ENCODE measurements at regions not wholly inside any gene's neighbourhood (a gene's known extent, or its start where the extent isn't known, plus 50 kb on each side); places are given as distances from the start of the nearest gene placed in this dataset.

DNA sequence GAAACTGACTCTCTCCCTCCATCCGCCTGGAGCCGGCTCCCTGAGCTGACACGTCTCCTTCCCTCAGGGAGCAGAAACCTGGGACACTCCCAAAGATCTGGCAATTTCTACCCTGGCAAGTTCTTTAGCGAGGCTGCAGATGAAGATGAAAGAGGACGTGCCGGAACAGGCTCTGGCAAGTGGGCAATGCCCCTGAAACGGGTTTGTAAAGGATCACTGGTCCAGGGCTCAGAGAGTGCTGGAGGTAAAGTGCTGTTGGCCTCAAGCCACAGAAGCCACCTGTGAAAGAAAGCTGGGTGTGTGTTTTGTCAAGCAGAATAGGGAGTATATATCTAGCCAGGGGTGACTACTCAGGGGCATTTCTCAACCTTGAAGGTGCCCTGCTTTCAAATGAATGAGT is 131.4 kb upstream of the ATP6AP2 start:
- Mint-ChIP-seq H3K9me3 (no peaks in the 10 kb centered on the region), H3K4me3 (no peak overlapping the region), H3K27me3 (no peaks in the 10 kb centered on the region), H3K4me1 (ENCODE audit: low read depth) (no peaks in the 10 kb centered on the region), H3K27ac (no peak overlapping the region), H3K36me3 (ENCODE audit: low read depth) (no peaks in the 10 kb centered on the region)

DNA sequence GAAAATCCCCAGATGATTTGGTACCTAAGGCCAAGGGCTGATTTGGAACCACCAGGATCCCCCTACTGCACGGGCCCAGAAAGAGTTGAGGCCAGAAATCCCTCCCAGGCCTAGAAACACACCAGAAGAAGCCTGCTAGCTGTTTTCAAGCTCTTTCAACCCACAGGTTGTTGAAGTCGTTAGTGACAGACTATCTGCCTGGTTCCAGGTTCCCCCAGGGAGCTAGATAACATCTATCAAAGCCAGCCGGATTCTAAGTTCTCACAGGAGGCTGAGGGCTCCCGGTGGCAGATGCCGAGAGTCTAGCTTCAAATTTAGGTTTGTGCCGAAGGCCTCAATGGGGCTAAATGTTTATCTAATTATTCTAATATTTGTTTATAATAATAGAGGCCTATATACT is 132.0 kb upstream of the ATP6AP2 start:
- no peak overlapping the region for H3K4me3 Mint-ChIP-seq

DNA sequence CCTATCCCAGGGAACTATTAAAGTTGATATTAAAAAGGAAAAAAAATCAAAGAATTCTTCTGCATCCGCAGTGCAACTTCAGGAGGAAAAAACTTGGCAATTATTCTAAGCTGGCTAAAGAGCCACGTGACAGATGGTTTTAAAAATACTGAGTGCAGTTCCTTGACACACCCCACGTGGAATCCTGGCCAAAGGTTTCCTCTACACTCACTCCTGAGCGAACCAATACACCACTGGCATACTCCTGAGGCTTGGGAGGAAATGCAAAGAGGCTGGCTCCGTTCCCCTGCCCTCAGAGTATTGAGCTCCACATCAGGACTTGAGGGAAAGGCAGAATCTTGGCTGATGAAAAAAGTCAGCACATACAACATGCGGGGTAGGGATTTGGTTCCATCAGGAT is 133.8 kb upstream of the ATP6AP2 start:
- no peaks in the 10 kb centered on the region for H3K9me3 Mint-ChIP-seq
- H3K4me3 Mint-ChIP-seq = no peak overlapping the region
- no peaks in the 10 kb centered on the region for H3K27me3 Mint-ChIP-seq
- no peak overlapping the region for H3K27ac Mint-ChIP-seq
- no peaks in the 10 kb centered on the region for H3K4me1 Mint-ChIP-seq (ENCODE audit: low read depth)
- no peaks in the 10 kb centered on the region for H3K36me3 Mint-ChIP-seq (ENCODE audit: low read depth)

More for the DNA sequence above, 132.0 kb upstream of the ATP6AP2 start:
- Mint-ChIP-seq H3K4me1 (ENCODE audit: low read depth) (no peaks in the 10 kb centered on the region), H3K27me3 (no peaks in the 10 kb centered on the region), H3K27ac (no peak overlapping the region), H3K9me3 (no peaks in the 10 kb centered on the region), H3K36me3 (ENCODE audit: low read depth) (no peaks in the 10 kb centered on the region)

DNA sequence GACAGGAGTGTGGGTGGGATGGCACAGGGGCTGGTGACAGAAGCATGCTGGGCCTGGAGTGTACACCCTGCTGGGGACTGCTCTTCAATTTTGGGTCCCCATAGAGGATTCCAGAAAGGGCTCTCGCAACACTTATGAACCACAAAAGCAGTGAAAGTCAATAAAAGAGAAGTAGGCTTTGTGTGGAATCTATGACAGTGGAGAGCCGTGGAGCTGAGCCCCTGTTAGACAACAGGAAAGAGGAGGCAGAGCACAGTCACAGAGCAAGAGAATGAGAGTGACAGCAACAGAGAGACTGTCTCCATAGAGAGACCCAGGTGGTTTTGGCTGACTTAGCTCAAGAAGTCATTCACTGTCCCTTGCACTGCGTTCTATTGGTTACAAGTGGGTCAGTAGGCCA is 135.1 kb upstream of the ATP6AP2 start:
- Mint-ChIP-seq H3K27me3 (no peaks in the 10 kb centered on the region), H3K9me3 (no peaks in the 10 kb centered on the region), H3K4me1 (ENCODE audit: low read depth) (peaks cover 2% of the 10 kb centered on the region), H3K27ac (no peak overlapping the region), H3K36me3 (ENCODE audit: low read depth) (no peaks in the 10 kb centered on the region), H3K4me3 (no peak overlapping the region)

DNA sequence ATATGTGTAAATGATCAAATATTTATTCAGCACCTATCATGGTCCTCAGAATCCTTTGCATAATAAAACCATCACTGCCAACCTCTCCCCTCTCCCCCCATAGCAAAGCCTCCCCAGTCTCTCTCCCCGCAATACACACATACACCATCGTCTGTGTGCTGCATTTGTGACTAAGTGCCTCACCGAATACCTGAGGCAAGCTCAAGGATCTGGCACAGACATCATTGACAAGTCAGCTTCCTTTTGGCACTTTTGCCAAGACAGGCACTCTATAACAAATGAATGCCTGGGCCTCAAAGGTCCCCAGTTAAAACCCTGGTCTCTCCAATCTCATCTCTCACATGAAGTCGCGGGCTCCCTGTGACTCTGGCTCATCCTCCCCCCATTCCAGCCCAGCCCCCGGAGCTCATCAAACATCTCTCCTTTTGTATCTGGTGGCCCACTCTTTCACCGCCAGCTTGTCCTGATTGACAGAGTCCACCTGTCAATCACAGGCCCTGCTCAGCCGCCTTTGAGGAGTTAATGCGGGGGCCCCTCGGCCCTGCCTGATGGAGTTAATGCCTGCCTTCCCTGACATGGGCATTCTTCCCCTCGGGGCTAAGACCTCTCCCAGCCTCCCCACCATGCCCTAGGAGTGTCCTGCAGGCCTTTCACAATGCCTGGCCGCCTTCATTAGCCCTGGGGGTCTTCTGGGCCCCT is 135.8 kb upstream of the ATP6AP2 start:
- Mint-ChIP-seq H3K9me3 (no peaks in the 10 kb centered on the region), H3K27ac (no peak overlapping the region), H3K4me1 (ENCODE audit: low read depth) (peaks cover 5% of the 10 kb centered on the region), H3K4me3 (no peak overlapping the region), H3K27me3 (no peaks in the 10 kb centered on the region), H3K36me3 (ENCODE audit: low read depth) (no peaks in the 10 kb centered on the region)

DNA sequence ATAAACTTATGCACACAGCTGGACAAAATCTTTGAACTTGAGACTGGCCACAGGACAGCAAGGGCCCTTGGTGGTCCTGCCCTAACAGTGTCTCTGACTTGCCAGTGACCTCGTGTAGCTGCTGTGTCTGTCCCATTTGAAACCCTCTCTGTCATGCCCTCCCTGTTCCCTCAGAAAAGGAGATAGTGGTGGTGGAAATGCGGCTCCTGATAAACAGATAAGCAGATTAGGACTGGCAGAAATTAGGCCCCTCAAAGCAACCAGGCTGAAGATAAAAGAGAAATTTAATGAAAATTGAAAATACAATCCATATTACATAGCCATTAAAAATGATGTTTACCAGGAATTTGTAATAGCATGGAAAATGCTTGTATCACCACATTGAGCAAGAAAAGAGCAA is 136.6 kb upstream of the ATP6AP2 start:
- H3K4me3 Mint-ChIP-seq = no peak overlapping the region
- no peak overlapping the region for H3K27ac Mint-ChIP-seq
- no peaks in the 10 kb centered on the region for H3K27me3 Mint-ChIP-seq
- no peaks in the 10 kb centered on the region for H3K9me3 Mint-ChIP-seq
- H3K4me1 Mint-ChIP-seq (ENCODE audit: low read depth) = peaks cover 12% of the 10 kb centered on the region
- H3K36me3 Mint-ChIP-seq (ENCODE audit: low read depth) = no peaks in the 10 kb centered on the region

DNA sequence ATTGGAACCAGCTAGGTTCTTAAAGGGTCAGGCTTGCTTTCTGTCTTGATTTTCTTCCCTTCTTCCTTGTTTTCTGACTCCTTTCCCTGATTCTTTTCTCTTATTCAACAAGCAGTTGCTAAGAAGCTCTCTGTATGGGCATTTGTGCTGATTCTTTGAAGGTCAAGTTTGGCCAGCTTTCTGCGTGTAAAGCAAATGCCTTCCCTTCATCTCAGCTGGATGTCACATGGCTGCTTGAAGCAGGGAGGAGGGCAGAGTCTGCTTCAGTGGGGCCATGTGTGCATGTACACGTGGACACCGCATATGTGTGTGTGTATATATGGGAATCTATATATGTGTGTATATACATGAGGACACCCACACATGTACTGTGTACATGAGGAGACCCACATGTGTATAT is 139.9 kb upstream of the ATP6AP2 start:
- no peaks in the 10 kb centered on the region for H3K27me3 Mint-ChIP-seq
- no peak overlapping the region for H3K4me3 Mint-ChIP-seq
- H3K9me3 Mint-ChIP-seq = no peaks in the 10 kb centered on the region
- peak overlapping the region; percentile 41 for H3K27ac Mint-ChIP-seq
- H3K36me3 Mint-ChIP-seq (ENCODE audit: low read depth) = no peaks in the 10 kb centered on the region
- peaks cover 15% of the 10 kb centered on the region for H3K4me1 Mint-ChIP-seq (ENCODE audit: low read depth)

DNA sequence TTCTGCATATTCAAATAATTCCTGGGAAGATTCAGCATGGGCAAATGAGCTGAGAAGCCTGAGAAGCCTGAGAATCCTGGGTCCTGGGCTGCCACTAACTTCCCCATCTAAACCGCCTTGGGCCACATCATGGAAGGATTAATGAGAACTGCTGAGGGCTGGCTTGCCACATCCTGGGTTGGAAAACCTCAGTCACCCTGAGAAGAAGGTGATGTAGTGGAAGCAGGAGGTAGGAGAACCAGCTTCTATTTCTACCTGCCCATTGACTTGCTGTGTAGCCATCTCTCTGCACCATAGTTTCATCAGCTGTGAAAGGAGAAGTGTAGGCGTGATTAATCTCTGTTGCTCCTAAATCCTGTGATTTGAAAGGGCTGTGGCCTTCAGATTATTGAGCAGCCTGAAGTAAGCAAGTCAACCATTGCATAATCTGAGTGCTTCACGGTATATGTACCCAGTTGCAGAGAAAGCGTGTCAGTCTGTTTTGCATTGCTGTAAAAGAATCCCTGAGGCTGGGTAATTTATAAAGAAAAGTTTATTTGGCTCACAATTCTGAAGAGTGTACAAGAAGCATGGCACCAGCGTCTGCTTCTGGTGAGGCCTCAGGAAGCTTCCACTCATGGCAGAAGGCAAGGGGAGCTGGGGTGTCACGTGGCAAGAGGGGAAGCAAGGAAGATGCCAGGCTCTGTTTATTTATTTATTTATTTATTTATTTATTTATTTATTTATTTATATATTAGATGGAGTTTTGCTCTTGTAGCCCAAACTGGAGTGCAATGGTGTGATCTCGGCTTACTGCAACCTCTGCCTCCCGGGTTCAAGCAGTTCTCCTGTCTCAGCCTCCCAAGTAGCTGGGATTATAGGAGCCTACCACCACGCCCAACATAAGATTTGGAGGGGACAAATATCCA is 140.9 kb upstream of the ATP6AP2 start:
- Mint-ChIP-seq H3K9me3 (no peaks in the 10 kb centered on the region), H3K4me1 (ENCODE audit: low read depth) (peaks cover 15% of the 10 kb centered on the region), H3K27me3 (no peaks in the 10 kb centered on the region), H3K36me3 (ENCODE audit: low read depth) (no peaks in the 10 kb centered on the region), H3K4me3 (no peak overlapping the region), H3K27ac (no peak overlapping the region)

DNA sequence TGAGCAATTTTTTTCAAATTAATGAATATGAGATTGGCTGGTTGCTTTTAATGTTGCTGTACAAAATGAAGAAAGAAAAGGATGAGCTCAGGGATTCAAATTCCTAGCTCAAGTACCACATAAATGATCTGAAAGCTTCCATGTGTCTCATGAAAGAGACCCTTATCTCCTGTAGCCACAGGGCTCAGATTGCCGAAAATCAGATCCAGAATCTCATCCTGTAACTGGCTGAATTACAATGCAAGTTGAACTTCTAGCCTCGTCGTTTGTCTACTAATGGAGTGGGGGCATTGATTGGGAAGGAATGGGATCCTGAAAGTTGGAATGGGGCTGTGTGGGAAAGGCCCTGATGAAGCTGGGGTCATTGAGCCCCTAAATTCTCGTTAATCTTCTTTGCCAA is 143.4 kb upstream of the ATP6AP2 start:
- Mint-ChIP-seq H3K9me3 (no peaks in the 10 kb centered on the region), H3K36me3 (ENCODE audit: low read depth) (no peaks in the 10 kb centered on the region), H3K27ac (no peak overlapping the region), H3K27me3 (no peaks in the 10 kb centered on the region), H3K4me1 (ENCODE audit: low read depth) (peaks cover 15% of the 10 kb centered on the region), H3K4me3 (no peak overlapping the region)

DNA sequence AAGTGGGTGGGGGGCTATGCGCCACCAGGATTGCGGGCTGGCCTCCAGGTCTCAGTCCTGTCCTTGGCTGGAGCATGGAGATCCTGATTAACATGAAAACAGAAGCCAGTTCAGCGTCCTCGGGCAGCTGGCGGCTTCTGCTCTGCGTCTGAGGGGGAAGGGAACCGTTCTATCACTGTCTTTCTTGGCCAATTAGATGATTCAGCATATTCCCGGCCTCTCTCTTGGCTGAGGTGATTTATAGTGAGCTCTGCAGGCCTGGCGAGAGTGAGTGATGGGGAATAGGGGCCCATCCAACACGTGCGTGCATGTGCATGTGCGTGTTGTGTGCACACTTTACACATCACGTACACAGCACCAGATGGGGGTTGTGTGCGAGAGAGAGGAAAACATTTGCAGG is 145.8 kb upstream of the ATP6AP2 start:
- H3K36me3 Mint-ChIP-seq (ENCODE audit: low read depth) = no peaks in the 10 kb centered on the region
- H3K4me3 Mint-ChIP-seq = no peak overlapping the region
- no peaks in the 10 kb centered on the region for H3K9me3 Mint-ChIP-seq
- H3K4me1 Mint-ChIP-seq (ENCODE audit: low read depth) = peaks cover 10% of the 10 kb centered on the region
- no peaks in the 10 kb centered on the region for H3K27me3 Mint-ChIP-seq
- no peak overlapping the region for H3K27ac Mint-ChIP-seq

DNA sequence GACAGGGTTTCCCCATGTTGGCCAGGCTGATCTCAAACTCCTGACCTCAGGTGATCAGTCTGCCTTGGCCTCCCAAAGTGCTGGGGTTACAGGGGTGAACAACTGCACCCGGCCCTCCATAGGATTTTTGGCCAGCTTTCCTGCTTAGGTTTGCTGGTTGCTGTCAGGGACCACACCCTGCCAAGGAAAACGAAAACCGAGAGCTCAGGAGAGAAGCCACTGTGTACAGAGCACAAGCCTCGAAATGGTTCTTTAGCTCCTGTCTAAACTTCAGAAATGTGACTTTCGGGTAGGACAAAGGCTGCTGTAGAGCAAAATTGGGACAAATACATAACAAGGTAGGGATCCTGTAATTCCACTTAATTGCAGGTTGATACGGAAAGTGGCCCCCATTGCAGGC is 146.3 kb upstream of the ATP6AP2 start:
- Mint-ChIP-seq H3K4me1 (ENCODE audit: low read depth) (peaks cover 5% of the 10 kb centered on the region), H3K9me3 (no peaks in the 10 kb centered on the region), H3K27me3 (no peaks in the 10 kb centered on the region), H3K36me3 (ENCODE audit: low read depth) (no peaks in the 10 kb centered on the region), H3K4me3 (no peak overlapping the region), H3K27ac (no peak overlapping the region)

DNA sequence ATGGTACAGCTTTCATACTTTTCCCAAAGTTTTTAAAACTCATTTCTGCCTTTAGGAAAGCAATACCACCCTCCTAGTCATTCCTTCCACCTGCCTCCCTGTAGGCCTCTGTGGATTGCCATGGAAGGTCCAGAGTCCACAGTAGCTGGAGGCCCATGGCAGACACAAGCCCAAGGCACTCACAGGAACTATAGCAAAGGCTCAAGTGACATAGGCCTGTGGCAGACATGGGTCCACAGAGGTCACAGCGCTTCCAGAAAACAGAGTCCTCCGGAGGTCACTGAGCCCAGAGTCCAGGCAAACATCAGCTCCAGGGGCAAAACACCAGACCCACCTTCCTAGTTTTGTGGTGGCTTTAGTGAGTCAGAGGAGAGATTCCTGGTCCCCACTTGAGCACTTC is 147.6 kb upstream of the ATP6AP2 start:
- peaks cover 2% of the 10 kb centered on the region for H3K4me1 Mint-ChIP-seq (ENCODE audit: low read depth)
- H3K27ac Mint-ChIP-seq = no peak overlapping the region
- H3K36me3 Mint-ChIP-seq (ENCODE audit: low read depth) = no peaks in the 10 kb centered on the region
- no peaks in the 10 kb centered on the region for H3K27me3 Mint-ChIP-seq
- no peaks in the 10 kb centered on the region for H3K9me3 Mint-ChIP-seq
- no peak overlapping the region for H3K4me3 Mint-ChIP-seq

DNA sequence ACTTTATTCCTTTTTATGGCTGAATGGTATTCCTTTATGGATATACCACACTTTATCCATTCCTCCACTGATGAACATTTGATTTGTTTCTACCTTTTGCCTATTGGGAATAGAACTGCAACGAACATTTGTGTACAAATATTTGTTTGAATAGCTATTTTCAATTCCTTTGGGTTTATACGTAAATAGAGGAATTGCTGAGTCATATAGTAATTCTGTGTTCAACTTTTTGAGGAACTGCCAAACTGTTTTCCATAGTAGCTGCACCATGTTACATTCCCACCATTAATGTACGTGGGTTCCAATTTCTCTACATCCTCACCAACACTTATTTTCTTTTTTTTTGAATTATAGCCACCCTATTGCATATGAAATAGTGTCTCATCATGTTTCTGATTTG is 156.5 kb upstream of the ATP6AP2 start:
- H3K36me3 Mint-ChIP-seq (ENCODE audit: low read depth) = no peaks in the 10 kb centered on the region
- no peak overlapping the region for H3K4me3 Mint-ChIP-seq
- peaks cover 8% of the 10 kb centered on the region for H3K4me1 Mint-ChIP-seq (ENCODE audit: low read depth)
- no peak overlapping the region for H3K27ac Mint-ChIP-seq
- no peaks in the 10 kb centered on the region for H3K27me3 Mint-ChIP-seq
- no peaks in the 10 kb centered on the region for H3K9me3 Mint-ChIP-seq

DNA sequence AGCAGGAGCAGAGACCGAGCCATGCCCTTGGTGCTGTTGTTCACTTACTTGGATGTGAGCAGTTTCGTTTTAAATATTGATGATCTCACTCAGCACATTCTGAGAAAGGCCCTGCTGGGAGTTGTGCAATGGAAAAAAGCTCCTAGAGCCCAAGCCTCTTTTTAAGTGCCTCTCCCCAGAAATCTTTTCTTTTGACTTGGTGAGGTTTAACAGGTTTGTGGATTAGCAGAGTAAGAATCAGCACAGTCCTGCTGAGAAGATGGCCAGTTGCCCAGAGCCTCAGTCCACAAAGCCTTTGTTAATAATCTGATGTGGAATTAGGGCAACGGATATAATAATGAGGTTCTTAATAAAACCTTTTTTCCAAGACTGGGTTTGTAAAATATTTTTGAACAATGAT is 157.5 kb upstream of the ATP6AP2 start:
- H3K27ac Mint-ChIP-seq = no peak overlapping the region
- H3K4me1 Mint-ChIP-seq (ENCODE audit: low read depth) = peaks cover 8% of the 10 kb centered on the region
- H3K9me3 Mint-ChIP-seq = no peaks in the 10 kb centered on the region
- no peaks in the 10 kb centered on the region for H3K36me3 Mint-ChIP-seq (ENCODE audit: low read depth)
- no peaks in the 10 kb centered on the region for H3K27me3 Mint-ChIP-seq
- no peak overlapping the region for H3K4me3 Mint-ChIP-seq

DNA sequence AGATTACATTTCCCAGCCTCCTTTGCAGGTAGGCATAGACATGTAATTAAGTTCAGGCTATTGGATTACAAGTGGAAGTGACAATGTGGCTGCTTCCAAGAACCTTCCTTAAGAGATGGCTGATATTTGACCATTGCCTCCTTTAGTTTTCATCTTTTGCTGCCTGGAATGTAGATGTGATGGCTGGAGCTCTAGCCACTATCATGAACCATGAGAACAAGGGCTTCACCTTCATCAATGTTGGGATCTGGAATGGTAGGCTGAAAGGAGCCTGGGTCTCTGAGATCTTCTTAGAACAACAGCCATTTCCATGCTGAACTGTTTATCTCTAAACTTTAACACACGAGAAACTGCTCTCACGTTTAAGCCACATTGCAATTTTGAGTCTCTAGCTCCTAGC is 158.7 kb upstream of the ATP6AP2 start:
- no peaks in the 10 kb centered on the region for H3K9me3 Mint-ChIP-seq

More for the DNA sequence above, 158.7 kb upstream of the ATP6AP2 start:
- no peaks in the 10 kb centered on the region for H3K36me3 Mint-ChIP-seq (ENCODE audit: low read depth)
- H3K4me3 Mint-ChIP-seq = no peak overlapping the region
- no peak overlapping the region for H3K27ac Mint-ChIP-seq
- H3K27me3 Mint-ChIP-seq = no peaks in the 10 kb centered on the region
- H3K4me1 Mint-ChIP-seq (ENCODE audit: low read depth) = peaks cover 8% of the 10 kb centered on the region

Data from stimulated activated naive CD8-positive, alpha-beta T cell treated with anti-CD3 and anti-CD28 coated beads, Interleukin-15, Interleukin-2, amounts not matched to agents 100 ng/mL and 50 ng/mL, for 24 hours (primary cell).